HG02852 (cell line): ENCODE measurements at regions not wholly inside any gene's neighbourhood (a gene's known extent, or its start where the extent isn't known, plus 50 kb on each side); places are given as distances from the start of the nearest gene placed in this dataset.
A peak's percentile ranks its signal among the peaks of the same experiment; 100 is the strongest.
"Not testable (repeated sequence)": the region's sequence is repeated elsewhere in the genome, so short reads cannot be mapped to it uniquely, and the experiment has no call there.

Source experiments
- ATAC-seq: cut with Tn5 transposase; IDR thresholded peaks from one replicate; pipeline ENCODE4 v1.9.1; 2021; ENCODE audit warnings: mild to moderate bottlenecking, moderate library complexity; ENCODE audit not compliant: unreplicated experiment

DNA sequence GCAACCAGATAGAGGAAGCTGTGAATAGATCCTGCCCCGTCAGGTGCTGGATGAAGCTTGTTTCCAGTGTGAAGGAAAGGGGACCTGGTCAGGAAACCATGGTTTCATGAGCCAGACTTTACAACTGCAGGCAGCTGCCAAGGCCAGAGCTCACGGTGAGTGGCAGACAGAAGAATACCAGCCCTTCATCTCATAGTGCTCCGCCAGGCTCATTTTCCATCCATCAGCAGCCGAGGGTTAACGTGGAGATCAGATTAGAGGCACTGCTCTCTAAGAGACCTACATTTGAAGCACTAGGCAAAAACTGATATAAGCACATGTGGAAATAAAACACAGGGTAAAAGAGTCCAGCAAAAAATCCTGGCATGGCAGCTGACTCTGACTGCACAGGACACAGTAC, 172.4 kb downstream of the CD24 start:
- ATAC-seq = no peak

DNA sequence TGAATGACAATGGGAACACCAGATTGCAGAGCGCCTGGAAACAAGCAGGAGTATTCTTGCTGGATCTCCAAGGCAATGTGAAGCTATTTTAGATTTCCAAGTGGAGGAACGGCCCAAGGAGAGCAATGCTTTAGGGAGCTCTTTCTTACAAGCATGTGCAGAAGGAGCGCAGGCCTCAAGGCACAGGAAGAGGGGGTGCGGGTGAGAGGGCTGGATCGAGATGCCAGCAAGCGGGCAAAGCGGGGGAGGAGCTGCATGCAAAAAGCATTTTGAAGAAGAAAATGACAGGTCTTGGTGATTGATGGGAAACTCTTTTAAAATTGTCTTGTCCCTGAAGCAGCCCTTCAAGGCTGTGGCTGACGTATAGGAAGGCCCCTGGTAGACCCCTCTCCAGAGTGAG, 171.9 kb downstream of the QRSL1 start:
- no peak for ATAC-seq

DNA sequence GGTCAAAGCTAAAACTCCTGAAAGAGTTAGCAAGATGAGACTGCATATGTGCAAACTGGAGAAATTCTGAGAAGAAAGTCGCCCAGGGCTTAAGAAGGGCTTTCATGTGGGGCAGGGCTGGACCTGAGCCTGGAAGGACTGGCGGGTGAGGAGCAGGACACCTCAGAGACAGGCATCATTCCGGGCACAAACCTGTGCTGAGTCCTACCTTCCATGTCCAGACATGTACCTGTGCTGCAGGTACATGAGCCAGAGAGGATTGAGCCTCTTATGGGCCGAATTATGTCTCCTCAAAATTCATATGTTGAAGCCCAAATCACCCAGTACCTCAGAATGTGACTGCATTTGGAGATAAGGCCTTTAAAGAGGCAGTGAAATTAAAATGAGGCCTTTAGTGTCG, 171.0 kb downstream of the QRSL1 start:
- ATAC-seq = no peak

DNA sequence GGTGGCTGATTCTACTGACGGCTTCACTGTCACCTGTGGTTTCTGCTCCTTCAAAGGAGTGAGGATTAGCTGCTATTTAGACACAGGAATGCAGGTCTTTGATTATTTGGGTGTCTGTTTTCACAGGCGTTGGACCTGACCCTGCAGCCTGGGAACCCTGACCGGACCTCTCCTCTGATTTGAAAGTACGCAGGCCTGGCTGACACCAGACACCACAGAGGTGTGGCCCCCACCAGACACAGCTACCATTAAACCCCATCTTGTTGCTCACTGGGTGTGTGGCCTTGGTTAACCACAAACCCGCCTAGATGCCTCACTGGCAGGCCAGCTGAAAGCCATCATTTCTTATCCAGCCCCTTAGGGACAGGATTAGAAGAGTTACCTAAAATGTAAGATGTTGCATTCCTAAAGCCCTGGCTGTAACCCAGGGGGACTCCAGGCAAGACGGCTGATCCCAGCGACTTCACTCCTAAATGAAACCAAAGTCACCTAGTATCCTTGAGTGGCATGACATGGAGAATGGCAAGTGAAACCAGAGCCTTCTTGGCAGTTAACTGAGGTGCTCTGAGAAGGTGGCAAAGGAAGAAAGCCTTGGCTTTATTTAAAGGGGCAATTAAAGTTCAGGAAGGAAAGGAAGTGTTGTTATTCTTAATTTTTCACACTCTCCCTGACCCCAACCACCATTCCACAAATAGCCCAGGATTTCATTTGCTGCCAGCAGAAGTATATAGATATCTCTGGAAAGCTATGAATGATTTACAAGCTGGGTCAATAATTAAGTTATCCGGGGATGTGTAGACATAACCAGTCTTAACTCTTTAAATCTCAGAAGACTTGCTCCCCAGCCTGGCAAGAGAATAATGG, 169.9 kb downstream of the QRSL1 start:
- ATAC-seq = peak; percentile 61

DNA sequence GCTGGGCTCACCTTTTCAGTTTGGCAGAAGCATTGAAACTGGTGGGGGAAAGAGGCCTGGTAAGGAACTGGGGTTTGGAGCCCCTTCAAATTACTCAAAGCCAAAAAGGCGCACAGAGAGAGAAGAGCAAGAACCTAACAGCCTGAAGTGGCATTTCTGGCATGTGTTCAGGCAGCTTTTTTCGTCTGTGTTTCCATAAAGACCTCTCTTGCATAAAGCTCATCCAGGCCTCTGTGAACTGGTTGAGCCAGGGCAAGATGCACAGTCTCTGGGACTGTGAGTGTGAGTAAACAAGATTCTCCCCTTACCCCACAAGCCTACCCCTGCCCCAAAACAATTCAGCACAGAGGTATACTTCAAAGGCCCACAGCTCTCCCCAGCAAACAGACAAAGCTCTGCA, 167.8 kb downstream of the QRSL1 start:
- ATAC-seq = no peak

DNA sequence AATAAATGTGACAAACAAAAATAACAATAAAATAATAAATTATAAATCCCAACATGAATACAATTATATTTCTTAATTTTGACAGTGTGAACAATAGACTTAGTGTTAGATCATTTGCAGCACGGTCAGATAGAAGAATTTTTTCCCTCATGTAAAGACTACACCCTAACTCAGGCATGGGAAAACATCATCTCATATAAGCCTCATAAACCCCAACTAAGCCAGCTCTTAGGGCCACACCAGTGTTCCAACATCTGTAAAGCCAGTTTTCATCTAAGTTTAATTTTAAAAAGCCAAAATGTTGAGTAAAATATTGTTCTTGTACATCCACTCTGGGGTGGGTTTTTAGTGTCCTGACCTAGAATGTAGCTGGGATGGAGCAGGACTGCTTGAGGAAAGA, 167.4 kb downstream of the QRSL1 start:
- no peak for ATAC-seq

DNA sequence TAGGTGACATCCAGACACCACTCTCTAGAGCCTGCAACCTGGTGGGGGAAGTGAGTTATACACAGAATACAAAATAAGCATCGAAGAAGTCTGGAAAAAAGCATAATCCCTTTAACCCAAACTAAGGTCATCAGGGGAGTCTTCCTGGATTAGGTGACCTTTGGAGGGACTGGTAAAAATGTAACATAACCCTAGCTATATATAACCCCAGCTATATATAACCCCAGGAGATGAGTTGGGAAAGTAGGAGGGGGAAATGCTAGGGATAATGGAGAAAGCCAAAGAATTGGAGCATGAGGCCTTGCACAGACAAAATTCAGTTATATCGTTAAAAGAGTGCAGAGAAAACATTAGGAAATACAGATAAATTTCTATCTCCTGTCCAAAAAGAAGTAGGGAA, 164.8 kb downstream of the QRSL1 start:
- ATAC-seq = no peak

DNA sequence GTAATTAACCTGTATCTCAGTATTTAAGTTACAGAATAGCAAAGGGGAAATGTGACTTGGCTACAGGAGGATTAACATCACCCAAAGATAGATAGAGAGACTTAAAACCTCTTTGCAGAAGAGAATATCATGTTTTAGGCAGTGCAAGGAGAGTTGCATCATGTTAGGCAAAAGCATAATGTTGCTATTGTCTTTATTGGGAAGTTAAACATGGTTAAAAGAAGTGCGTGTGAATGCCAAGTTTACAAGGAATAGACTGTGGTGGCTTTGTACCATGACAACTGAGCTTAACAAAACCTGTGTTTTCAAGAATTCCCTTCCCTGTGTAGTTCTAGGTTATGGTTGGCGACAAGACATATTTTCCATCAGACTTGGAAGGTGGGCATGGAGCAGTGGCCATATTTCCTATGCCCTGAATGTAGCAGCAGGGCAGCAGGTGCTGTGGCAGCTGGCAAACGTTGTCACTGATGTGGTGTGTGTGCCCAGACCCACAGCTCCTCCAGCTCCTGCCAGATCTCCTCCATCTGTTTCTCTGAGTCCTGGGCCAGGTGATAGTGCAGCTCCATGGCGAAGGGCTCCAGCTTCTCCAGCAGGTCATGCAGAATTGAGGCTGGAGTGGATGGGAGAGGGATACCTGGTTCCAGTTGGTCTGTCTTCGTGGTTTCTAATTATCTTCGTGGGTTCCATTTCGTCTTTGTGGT, 163.3 kb downstream of the QRSL1 start:
- ATAC-seq = no peak

DNA sequence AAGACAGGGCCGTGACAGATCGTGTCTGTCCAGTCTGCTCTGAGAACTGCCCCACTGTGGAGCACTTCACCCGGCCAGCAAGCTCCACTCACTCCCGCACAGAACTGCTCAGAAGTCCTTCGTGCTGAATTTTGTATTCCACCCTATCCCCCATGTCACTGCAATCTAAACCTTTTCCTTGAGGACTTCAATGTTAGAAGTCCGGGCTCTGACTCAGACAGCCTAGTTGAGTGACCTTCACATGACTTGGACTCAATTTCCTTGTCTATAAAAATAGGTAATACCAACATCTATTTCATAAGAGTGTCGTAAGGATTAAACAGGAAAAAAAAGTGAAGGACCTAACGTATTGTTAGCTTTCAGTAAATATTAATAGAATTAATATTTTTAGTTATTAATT, 161.6 kb downstream of the QRSL1 start:
- no peak for ATAC-seq

DNA sequence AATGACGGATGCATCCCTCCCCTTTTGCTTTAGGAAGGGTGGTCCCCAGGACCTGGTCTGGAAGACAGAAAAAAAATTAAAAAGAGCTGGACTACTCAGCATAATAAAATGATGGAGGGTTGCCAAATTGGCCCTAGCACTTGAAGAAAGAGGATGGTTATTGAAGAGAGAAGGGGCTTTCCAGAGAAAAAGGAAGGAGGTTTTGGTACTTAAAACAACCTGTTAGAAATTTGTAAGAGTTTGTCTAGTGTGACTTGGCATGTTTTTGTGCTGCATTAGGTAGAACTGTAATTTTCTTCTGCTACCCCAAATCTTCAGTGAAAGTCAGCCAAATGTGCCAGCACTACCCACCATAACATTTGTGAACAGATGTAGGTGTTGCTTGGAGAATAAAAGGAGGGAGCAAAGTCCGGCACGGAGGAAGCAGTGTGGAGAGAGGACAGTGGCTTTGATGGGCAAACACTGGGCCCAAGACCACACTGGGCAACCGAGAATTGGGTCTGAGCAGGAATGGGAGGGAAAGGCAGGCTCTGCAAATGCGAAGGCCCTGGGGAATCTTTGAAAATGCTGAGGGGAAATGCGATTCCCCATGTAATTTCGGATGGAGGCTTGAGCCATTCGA, 160.9 kb downstream of the QRSL1 start:
- ATAC-seq = no peak

DNA sequence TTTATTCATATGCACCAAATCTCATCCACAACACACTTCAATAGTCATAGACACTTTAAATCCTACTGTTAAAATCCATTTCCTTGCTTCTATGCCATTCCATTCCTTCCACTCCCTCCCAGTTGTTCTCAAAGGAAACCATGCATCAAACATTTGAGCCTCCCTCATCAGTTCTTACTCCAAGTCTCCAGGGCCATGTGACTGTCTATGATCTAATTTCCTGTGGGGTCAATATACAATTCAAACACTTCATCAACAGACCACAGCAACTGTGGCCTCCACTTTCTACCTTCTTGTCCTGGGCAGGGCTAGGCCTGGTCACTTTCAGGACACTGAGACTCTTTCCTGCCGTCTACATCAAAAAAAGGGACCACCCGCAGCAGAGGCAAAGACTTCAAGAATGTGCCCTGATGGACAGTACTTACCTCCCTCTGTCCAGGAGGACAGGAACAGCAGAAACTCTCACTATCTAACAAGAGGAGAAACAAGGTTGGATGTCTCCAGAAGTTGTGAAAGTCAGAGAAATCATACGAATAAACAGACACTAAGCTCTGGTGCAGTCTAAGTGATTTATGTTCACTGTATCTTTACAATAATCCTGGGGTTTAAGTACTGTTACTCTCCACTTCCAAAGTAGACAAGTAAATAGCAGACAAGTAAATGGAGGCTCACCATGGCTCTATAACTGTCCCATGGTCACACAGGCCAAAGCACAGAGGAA, 160.2 kb downstream of the QRSL1 start:
- ATAC-seq = no peak

DNA sequence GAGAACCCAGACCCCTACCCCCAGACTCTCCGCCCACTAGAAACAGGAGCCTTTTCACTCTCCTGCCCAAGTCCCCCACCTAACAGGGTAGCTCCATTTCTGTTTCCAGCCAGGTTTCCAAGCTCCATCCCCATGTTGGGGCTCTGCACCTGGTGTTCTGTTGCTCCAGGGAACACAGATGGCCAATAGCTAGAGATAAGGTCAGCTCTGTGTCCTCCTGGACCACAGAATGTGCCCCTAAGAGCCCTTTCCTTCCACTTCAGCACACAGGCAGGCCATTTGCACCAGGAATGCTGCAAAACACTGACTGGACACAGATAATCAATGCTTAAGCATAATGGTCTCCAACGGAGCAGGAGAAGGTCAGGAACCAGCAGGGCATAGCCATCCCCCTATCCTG, 159.4 kb downstream of the QRSL1 start:
- ATAC-seq = no peak

DNA sequence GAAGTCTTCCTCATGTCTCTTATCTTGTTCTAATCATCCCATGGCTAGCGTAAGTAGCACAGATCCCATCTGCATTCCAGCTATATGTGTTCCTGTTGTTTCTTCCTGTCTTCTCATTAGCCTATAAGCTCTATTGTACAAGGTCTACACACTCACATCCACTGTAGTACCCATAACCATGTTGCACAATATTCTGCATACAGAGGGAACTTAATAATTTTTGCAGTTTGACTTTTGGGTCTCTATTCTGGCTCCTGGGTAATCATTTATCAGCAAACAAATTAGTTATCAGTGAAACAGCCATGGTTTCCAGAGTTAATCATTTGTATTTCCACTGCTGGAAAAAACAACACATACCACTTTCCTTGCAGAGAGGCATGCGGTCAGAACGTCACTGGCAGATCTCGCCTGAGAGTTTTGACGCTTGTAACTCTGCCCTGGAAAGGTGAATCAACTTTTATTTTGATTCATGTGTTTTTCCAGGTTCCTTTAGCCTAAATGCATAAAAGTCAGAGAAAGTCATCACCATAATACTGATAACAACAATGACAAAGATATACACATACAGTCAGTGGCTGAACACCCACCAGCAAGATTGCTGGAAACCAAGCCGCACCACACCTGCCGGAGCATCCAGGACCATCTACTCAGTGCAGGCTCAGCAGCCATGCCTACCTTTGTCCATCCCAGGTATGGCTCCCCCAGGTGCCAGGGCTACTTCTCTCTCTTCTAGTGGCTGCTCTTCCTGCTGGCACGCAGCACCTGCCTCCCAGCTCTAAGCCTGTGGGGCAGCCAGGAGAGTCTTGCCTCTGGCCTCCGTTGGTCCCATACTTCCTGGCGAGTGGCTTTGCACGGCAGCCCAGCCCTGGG, 158.2 kb downstream of the QRSL1 start:
- ATAC-seq = no peak

DNA sequence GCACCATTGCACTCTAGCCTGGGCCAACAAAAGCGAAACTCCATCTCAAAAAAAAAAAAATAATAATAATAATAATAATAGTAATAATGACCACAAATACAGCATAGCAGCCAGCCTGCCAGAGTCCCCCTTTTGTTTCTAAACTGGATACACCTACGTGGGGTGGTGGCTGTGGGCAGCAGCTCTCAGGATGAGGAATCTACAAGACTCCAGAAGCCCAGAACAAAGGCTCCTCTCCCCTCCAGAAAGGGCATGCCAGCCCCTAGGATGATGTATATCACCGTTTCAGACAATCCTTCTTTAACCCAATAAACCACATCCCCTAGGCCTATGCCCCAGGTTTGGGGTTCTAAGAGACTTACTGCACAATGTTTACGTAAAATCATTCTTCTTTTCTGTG, 155.9 kb downstream of the QRSL1 start:
- ATAC-seq = no peak

DNA sequence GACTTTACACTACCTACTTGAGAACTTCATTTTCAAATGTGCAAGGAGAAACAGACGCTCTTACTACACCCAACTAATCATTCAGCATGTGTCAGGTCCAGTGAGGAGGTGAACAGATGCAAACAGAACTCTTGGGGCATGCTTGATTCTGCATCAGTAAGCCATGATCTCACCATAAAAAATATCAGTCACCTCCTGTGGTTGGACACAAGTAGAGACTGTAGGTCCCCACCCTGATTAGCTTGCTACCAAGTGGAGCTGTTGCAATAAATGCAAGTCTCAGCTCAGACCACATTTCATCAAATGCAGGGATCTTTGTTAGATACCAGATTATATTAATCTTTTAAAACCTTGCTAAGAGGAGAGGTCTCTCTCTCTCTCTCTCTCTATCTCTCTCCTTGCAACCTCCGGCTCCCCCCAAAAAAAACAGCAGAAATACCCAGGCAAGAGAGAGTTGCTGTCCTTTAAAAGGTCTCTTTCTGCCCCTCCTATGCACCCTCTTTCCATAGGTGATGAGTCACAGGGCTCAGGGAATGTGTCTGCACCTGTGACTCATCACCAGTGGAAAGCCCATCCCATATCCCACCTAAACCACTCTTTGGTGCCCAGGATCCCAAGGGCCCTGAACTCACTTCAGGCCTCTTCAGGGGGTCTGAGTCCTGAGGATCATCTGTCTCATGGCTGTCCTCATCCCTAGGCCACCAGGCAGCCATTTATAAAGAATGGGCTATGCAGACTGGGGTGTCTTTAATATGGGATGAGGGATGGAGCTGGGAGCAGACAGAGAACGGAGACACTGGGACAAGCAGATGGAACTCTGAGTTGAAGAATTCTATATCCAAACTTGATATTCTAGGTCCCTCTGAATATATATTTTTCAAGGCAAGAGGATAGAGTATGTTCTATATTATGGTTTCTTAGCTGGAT, 154.5 kb downstream of the QRSL1 start:
- ATAC-seq = no peak

DNA sequence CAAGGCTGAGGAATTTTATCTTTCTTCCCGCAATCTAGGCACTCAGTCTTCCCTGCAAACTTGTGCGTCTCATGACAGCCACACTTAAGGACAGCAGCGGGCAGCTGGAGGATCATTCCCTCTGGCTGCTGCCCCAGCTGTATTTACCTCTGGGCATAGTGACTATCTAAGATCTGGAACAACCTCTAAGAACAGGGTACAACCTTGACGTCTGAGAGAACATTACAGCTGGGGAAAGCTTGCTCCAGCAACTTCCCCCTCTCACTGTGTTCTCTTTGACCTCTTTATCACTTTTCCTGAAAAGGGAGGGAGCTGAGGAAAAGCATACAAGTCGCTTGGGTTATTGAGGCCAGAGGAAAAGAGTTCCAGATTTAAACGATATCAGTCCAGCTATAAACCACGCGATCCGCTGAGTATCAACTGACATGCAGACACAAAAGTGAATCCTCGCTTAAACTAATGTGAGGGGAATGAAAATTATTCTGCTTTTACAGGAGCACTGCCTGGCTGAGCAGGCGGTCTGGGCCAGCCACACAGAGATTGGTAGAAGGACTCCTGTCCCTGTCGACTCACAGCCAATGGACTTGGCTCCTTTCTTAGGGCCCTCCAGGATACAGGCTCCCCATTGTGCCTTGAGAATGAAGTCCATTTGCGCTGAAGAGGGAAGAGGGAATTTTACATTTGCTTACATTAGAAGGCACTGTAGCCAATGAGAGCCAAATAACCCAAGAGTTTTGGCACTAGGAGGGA, 153.3 kb downstream of the QRSL1 start:
- ATAC-seq = no peak

DNA sequence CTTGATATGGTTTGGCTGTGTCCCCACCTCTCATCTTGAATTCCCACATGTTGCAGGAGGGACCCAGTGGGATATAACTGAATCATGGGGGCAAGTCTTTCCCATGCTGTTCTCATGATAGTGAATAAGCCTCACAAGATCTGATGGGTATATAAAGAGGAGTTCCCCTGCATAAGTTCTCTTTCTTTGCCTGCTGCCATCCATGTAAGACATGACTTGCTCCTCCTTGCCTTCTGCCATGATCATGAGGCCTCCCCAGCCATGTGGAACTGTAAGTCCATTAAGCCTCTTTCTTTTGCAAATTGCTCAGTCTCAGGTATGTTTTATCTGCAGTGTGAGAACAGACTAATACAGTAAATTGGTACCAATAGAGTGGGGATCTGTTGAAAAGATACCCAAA, 150.2 kb downstream of the QRSL1 start:
- ATAC-seq = not testable (repeated sequence)

DNA sequence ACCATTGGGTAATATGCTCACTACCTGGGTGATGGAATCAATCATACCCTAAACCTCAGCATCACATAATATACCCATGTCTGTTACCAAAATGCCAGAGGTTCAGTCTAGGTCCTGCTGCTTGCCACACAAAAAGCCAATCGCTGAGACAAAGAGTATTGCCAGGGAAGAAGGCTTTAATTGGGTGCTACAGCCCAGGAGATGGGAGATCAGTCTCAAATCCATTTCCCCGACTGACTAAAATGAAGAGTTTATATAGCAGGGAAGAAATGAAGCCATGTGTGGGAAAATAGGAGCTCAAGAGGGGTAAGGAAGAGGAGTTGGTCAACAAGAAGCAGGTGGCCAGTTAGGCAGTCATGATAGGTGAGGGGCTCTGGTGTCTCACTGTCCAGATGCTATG, 149.6 kb downstream of the QRSL1 start:
- ATAC-seq = no peak
